HG03103 (cell line): ENCODE measurements at regions not wholly inside any gene's neighbourhood (a gene's known extent, or its start where the extent isn't known, plus 50 kb on each side); places are given as distances from the start of the nearest gene placed in this dataset.

Experiments
- ATAC-seq: cut with Tn5 transposase; IDR thresholded peaks from one replicate; pipeline ENCODE4 v1.9.1; 2021; ENCODE audit warnings: low read depth; ENCODE audit not compliant: unreplicated experiment

DNA sequence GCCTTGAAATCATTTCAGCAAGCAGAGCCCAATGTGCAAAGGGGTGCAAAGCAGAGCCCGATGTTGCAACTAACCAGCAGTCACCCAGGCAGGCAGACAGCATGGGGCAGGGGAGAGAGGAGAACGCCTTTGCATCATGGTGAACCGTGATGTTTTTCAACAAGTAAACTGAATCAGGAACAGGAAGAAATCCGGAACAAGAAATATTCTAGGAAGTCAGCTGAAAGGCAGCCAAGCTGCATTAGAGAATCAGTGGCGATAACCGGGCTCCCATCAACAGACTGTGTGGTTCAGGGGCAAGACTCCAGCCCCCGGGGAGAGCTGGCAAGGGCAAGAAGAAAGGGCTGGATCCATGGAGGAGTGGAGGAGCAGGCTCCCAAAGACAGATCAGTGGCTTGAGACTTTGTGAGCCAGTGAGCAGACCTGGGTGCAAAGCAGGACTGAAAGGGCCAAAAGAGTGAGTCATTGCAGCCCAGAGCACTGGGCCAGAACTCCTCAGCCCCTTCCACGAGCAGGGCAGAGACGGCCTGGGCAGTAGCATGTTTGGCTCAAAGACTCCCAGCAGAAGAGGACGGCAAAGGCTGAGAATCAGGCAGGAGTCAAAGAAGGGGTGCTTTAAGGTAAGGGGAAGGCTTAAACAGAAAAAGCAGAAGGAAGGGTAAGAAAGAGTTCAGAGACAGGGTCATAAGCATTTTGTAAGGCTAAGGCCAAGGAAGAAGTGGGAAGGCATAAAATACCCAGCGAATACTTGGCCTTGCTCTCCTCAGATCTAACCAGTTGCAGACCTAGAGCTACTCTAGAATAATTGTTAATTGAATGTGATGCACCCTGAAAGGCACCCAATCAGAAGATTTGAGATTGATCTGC lies 155.0 kb downstream of the SETD4 start:
- no peak for ATAC-seq

GRCh38 chr21:35900539-35900938 lies 159.8 kb downstream of the SETD4 start:
- ATAC-seq, result no peak

- ATAC-seq, result peak; percentile 71
These were observed 164.3 kb downstream of the SETD4 start for GRCh38 chr21:35896060-35896459.

GRCh38 chr21:35895598-35895997 lies 164.7 kb downstream of the SETD4 start:
- peak; percentile 25 for ATAC-seq

DNA sequence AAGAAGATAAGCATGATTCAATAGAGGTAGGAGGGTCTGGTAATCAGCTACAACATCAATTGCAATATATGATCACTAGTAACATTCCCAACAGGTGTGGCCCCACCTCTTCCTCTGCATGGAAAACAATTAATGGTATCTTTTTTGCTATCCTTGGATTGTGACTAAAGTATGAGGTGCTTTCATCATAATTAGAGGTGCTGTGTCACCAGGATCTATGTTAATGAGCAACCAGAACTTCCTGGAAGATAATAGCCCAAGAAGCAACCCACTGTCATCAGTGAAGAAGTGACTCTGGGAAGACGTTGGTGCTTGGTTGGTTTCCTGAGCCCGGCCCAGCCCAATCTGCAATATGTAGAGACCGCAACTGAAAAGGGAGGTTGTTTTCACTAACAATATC lies 167.2 kb downstream of the SETD4 start:
- ATAC-seq, result no peak

DNA sequence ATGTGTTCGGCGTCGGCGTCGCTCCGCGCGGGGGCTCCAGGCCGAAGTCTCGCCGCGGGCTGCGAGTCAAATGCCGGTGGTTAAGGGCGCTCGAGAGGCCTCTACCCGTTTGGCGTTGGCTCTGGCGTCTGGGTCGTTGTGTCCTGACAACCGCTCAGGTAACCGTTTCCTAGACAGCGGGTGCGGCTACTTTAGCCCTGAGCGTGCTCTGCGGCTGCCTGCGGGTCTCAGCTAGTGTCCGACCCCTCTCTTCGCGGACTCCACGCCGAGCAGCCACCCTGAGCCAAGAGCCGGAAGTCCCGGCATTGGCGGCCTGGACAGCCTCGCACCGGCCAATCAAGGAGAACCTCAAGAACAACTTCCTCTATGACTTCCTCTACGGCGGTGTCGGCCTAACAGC lies 173.4 kb downstream of the SETD4 start:
- ATAC-seq, result no peak

DNA sequence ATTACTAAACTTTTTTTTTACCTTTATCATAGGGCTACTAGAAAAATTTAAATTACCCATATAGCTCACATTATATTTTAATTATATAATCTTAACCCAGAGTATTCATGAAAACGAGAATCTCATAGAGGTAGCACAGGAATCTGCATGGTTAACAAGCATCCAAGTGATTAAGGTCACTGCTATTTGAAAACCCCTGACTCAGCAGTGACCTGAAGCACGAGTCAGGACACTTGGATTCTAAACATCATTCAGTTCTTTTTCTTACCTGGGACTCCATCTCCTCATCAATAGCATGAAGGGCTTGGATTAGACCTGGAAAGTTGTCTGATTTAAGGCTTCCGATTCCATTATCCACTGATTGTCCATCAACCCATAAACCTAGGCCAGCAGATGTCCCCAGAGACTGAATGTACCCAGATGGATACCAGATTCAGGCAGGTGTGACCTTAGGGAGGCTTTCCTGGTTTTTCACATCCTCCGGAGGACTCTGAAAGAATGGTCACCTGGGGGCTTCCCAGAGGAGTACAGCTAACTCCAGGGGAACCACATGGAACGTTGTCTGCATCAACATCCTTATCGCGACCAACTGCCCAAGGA lies 174.3 kb downstream of the SETD4 start:
- no peak for ATAC-seq

DNA sequence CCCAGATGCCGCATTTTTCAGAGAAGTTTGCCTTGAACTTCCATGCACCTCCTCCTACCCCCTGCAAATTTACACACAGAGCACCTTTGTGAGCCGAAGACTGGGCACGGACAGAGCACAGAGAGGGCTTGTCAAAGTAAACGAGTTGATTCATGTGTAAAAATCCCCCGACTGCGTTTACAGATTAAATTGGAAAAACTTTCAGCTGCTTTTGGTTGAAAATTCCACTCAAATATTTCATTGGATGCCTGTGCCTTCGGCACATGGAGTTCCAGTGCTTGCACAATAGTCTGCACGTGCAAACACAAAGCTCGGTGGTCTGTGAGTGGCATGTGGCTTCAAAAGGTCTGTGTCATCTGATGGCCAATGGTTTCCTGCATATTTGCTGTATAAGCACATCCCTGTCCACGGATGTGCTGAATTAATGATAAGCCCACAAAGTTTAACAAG lies 177.5 kb downstream of the SETD4 start:
- ATAC-seq, result no peak

GRCh38 chr21:35873441-35873840 lies 186.9 kb downstream of the SETD4 start:
- ATAC-seq, result no peak

DNA sequence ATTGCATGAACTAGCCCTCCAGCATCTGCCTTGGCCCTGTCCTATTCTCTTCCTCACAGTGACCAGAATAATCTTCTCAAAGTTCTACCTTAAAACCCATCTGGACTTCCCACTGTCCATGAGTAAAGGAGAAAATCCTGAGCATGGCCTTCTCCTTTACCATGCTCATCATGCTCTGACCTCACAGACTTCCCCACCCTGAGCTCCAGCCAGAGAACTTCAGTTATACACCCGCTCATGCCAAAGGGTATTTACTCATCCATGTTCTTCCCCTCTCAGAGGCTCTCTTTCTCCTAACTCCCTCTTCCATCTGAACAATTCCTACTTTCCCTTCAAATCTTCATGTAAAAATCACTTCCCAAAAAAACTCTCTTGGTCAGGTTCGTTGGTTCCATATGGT lies 188.4 kb downstream of the SETD4 start:
- no peak for ATAC-seq

- ATAC-seq, result no peak
These were observed 191.5 kb downstream of the SETD4 start for GRCh38 chr21:35868869-35869223.

- ATAC-seq, result no peak
These were observed 192.1 kb downstream of the SETD4 start for GRCh38 chr21:35868005-35868868.

GRCh38 chr21:35864039-35864438 lies 196.3 kb downstream of the SETD4 start:
- no peak for ATAC-seq

- ATAC-seq, result no peak
These were observed 197.4 kb downstream of the SETD4 start for GRCh38 chr21:35862969-35863368.

GRCh38 chr21:35861661-35862060 lies 198.7 kb downstream of the SETD4 start:
- no peak for ATAC-seq

DNA sequence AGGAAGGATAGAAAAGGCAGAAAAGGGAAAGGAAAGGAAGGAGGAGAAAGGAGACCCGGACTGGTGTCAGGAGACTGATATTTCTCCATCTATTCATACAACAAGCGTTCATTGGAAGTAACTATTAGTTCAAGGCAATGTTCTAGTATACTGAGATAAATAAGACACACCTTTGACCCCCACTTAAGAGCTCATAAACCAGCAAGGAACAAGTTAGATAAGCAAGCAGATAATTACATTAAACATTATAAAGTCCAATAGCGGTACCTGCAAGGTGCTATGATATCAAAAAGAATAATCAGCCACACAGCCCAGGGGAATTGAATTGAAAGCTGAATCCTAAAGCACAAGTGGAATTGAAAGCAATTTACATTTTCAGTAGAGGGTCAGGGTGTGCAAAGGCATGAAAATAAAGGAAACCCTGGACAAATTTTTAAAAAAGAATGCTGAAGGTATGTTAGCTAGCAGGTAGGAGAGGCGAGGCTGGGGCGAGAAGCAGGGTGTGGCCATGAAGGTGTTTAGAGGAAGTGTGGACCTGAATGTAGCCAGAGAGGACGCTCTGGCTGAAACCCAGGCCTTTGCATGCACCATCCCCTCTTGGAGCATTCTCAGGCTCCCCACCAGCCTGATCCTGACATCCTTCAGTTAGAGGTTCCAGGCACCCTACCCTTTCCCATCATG lies 200.0 kb downstream of the SETD4 start:
- ATAC-seq, result no peak

DNA sequence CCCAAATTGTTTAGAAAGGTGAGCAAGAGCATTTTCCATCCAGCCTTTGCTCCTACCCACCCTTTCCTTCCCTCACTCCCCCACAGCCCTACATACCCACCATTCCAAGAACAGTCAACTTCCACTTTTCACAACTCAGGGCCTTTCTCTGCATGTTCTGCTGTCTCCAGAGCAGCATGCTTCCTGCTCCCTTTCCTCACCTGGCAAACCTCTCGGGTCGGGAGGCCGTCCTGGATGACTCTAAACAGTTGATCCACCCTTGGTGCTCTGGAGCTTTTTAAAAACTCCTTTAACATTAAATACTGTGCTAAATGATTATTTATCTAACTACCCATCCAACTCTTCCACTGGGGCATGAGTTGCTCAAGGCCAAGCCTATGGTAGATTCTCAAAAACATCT lies 200.6 kb downstream of the SETD4 start:
- no peak for ATAC-seq

- ATAC-seq, result no peak
These were observed 203.2 kb downstream of the SETD4 start for GRCh38 chr21:35857095-35857494.

GRCh38 chr21:35855484-35855883 lies 204.8 kb downstream of the SETD4 start:
- ATAC-seq, result no peak

DNA sequence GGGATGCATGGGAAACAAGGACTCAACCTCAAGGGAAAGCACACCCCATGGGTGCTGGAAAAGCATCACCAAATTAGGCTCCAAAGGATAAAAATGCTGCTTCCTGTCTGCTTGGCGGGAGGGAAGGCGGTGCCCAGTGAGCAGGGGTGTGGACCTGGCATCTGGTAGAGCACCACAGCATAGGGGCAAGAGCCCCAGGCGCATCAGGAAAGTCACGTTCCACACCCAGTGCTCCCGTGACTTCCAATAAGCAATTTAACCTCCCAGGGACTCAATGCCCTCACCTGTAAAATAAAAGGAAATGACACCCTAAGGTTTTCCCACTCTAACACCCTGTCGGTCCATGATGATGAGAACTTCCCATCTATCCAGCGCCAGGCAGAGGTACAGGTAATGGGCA lies 206.0 kb downstream of the SETD4 start:
- ATAC-seq, result no peak
